Keratinocyte (primary cell): ENCODE measurements at regions not wholly inside any gene's neighbourhood (a gene's known extent, or its start where the extent isn't known, plus 50 kb on each side); places are given as distances from the start of the nearest gene placed in this dataset.

Experiments
- EZH2 ChIP-seq: IDR thresholded peaks from one replicate; pipeline ENCODE4 v1.6.1; 2012; ENCODE audit warnings: inconsistent platforms, mild to moderate bottlenecking, low read length, moderate library complexity
- TF ChIP-seq, protein P1 (sequence below), 3 experiments: IDR thresholded peaks in 1 of 3; conservative IDR thresholded peaks in 1 of 3; optimal IDR thresholded peaks in 1 of 3; 2 replicates in 2 of 3; 3 replicates in 1 of 3; pipeline versions ENCODE3 to v1.5.1; 2011; ENCODE audit warnings: low read length in 3 of 3, mild to moderate bottlenecking in 3 of 3, moderate library complexity in 2 of 3, control low read depth in 1 of 3, inconsistent platforms in 1 of 3; ENCODE audit not compliant: insufficient read depth in 2 of 3; ENCODE audit errors: extremely low read depth in 1 of 3

DNA sequence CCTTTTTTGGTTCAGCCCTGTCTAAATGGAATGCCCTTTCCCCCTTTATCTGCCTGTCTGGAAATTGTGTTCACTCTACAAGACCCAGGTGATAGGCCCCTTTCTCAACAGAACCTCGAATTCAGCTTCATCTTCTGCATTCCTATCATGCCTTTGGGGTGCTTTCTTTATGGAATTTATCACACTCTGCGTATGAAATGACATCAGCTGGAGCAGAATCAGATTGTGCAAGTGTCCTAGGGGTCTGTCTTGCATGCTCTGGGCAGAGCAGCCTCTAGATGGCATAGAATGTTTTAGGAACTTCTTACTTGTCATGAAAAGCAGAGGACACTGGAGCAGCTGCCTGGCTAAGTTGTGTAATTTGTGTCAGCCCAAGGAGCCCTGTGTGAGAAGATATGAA is 84.9 kb downstream of the ISL1 start:
- TF ChIP-seq, protein P1, sequence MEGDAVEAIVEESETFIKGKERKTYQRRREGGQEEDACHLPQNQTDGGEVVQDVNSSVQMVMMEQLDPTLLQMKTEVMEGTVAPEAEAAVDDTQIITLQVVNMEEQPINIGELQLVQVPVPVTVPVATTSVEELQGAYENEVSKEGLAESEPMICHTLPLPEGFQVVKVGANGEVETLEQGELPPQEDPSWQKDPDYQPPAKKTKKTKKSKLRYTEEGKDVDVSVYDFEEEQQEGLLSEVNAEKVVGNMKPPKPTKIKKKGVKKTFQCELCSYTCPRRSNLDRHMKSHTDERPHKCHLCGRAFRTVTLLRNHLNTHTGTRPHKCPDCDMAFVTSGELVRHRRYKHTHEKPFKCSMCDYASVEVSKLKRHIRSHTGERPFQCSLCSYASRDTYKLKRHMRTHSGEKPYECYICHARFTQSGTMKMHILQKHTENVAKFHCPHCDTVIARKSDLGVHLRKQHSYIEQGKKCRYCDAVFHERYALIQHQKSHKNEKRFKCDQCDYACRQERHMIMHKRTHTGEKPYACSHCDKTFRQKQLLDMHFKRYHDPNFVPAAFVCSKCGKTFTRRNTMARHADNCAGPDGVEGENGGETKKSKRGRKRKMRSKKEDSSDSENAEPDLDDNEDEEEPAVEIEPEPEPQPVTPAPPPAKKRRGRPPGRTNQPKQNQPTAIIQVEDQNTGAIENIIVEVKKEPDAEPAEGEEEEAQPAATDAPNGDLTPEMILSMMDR (optimal IDR thresholded peaks at IDR 0.05 in 1 of 3, IDR thresholded peaks at IDR 0.05 in 1 of 3, conservative IDR thresholded peaks at IDR 0.05 in 1 of 3; ENCODE audit: extremely low read depth in 1 of 3, insufficient read depth in 2 of 3, low read length in 3 of 3) = peak in 2 of 3 experiments; percentile 8 to 49
- no peak for TF ChIP-seq EZH2
